ENCODE measurements at regions not wholly inside any gene's neighbourhood (a gene's known extent, or its start where the extent isn't known, plus 50 kb on each side); places are given as distances from the start of the nearest gene placed in this dataset.

GRCh38 chr4:14636563-14636962, 365.7 kb upstream of the CPEB2 start:
- FAIRE-seq (no peak), DNase-seq (ENCODE audit: low read depth in 1 of 2, low spot score in 2 of 2) (no peak)
- peaks cover 0 to 8% of the 10 kb centered on the region in 2 experiments; a peak in 2 of 4 replicates for H3K9me3 ChIP-seq (ENCODE audit: insufficient read depth in 2 of 2, low read depth in 1 of 2, low read length in 1 of 2)
- ChIA-PET CTCF (ENCODE audit: partially characterized antibody) (interaction anchor here (1.1 to 1.2 kb wide), 2 partner anchors 9 to 17 kb away, joined by 3 to 5 read pairs; no protein-coding TSS in a partner anchor), POLR2A (ENCODE audit: partially characterized antibody) (no interaction called here)
- no peaks in the 10 kb centered on the region for H3K79me1 ChIP-seq (ENCODE audit: low read depth, low read length)
- H4K5ac ChIP-seq (ENCODE audit: insufficient read length, low read depth, low read length): no peak overlapping the region
- no peaks in the 10 kb centered on the region for H3K23me2 ChIP-seq (ENCODE audit: low read depth, low read length)
- H3K4me2 ChIP-seq (ENCODE audit: insufficient read depth in 1 of 2, low read depth in 2 of 2, low read length in 2 of 2): no peak overlapping the region
- H4K8ac ChIP-seq (ENCODE audit: extremely low read depth, insufficient read depth, low read length): no peak overlapping the region
- no peak overlapping the region for H2BK12ac ChIP-seq (ENCODE audit: low read depth, low read length)
- no peak overlapping the region for H3K27ac ChIP-seq (ENCODE audit: low read depth, low read length)
- no peak overlapping the region for H2BK15ac ChIP-seq (ENCODE audit: low read length)
- no peak overlapping the region for H3K23ac ChIP-seq (ENCODE audit: insufficient read length)
- H3K4ac ChIP-seq (replicated peaks; ENCODE audit: insufficient read length, low read depth, low read length): no peak overlapping the region
- no peaks in the 10 kb centered on the region for H3K79me2 ChIP-seq (ENCODE audit: control insufficient read depth in 1 of 2, insufficient read depth in 2 of 2, low read length in 2 of 2)
- no peak overlapping the region for H3K4me3 ChIP-seq (ENCODE audit: extremely low read depth in 1 of 4, insufficient read depth in 2 of 4, low read depth in 3 of 4, low read length in 4 of 4)
- no peaks in the 10 kb centered on the region for H4K20me1 ChIP-seq (replicated peaks in 1 of 2; ENCODE audit: control insufficient read depth in 1 of 2, insufficient read depth in 2 of 2, low read length in 2 of 2)
- H3K18ac ChIP-seq (ENCODE audit: extremely low read depth, low read length): no peak overlapping the region
- H3K56ac ChIP-seq (replicated peaks; ENCODE audit: insufficient read length, low read depth, low read length): no peak overlapping the region
- H2BK20ac ChIP-seq (ENCODE audit: low read length): no peak overlapping the region
- no peak overlapping the region for H2BK5ac ChIP-seq (ENCODE audit: low read depth, low read length)
- H3K27me3 ChIP-seq (replicated peaks in 1 of 4; ENCODE audit: control insufficient read depth in 3 of 4, extremely low read depth in 1 of 4, insufficient read depth in 3 of 4, low read length in 3 of 4): no peaks in the 10 kb centered on the region
- H3K9ac ChIP-seq (replicated peaks in 1 of 4; ENCODE audit: extremely low read depth in 1 of 4, low read depth in 3 of 4, low read length in 3 of 4): no peak overlapping the region
- H3K4me1 ChIP-seq (replicated peaks in 1 of 4; ENCODE audit: control insufficient read depth in 3 of 4, insufficient read depth in 4 of 4, low read length in 3 of 4): no peaks in the 10 kb centered on the region
- H4K91ac ChIP-seq (replicated peaks; ENCODE audit: insufficient read length, low read length): no peak overlapping the region
- no peak overlapping the region for H2AK5ac ChIP-seq (ENCODE audit: low read depth, low read length)
- no peak overlapping the region for H2BK120ac ChIP-seq (replicated peaks; ENCODE audit: low read depth, low read length)
- no peak overlapping the region for H2AFZ ChIP-seq (ENCODE audit: low read length)
- no peaks in the 10 kb centered on the region for H3K36me3 ChIP-seq (ENCODE audit: control insufficient read depth in 2 of 4, insufficient read depth in 4 of 4, low read length in 3 of 4)
- H3K14ac ChIP-seq (ENCODE audit: insufficient read length): no peak overlapping the region
- no peak for TF ChIP-seq NANOG (IDR thresholded peaks at IDR 0.05; ENCODE audit: insufficient read depth, low read depth, low read length, poor library complexity, severe bottlenecking)
- TF ChIP-seq EZH2 (IDR thresholded peaks at IDR 0.05; ENCODE audit: low read depth, low read length, severe bottlenecking): no peak
- TF ChIP-seq POU5F1 (IDR thresholded peaks at IDR 0.05; ENCODE audit: low read depth, low read length): no peak
- TF ChIP-seq CHD1 (IDR thresholded peaks at IDR 0.05; ENCODE audit: low read depth, low read length): no peak
- TF ChIP-seq CEBPB (IDR thresholded peaks at IDR 0.05; ENCODE audit: low read depth, low read length): no peak
- TF ChIP-seq TAF1 (IDR thresholded peaks at IDR 0.05; ENCODE audit: low read depth, low read length): no peak
- TF ChIP-seq GTF2F1 (IDR thresholded peaks at IDR 0.05; ENCODE audit: borderline replicate concordance, low read depth, low read length): no peak
- TF ChIP-seq SP4 (IDR thresholded peaks at IDR 0.05; ENCODE audit: low read length): no peak
- TF ChIP-seq USF2 (IDR thresholded peaks at IDR 0.05; ENCODE audit: low read length): no peak
- TF ChIP-seq GABPA (IDR thresholded peaks at IDR 0.05; ENCODE audit: borderline replicate concordance, insufficient read depth, low read length): no peak
- TF ChIP-seq CBX8 (IDR thresholded peaks at IDR 0.05; ENCODE audit: borderline replicate concordance, low read depth, low read length): no peak
- no peak for TF ChIP-seq EP300 (IDR thresholded peaks at IDR 0.05; ENCODE audit: borderline replicate concordance in 1 of 2, low read depth in 2 of 2, low read length in 2 of 2)

Data from H1 (cell line).